ENCODE measurements at regions not wholly inside any gene's neighbourhood (a gene's known extent, or its start where the extent isn't known, plus 50 kb on each side); places are given as distances from the start of the nearest gene placed in this dataset.
A peak's percentile ranks its signal among the peaks of the same experiment; 100 is the strongest.

GRCh38 chr1:209421186-209421585 lies 162.3 kb upstream of the CAMK1G start:
- no peak for DNase-seq

- DNase-seq = no peak
Observed at GRCh38 chr1:209421978-209422680, 161.4 kb upstream of the CAMK1G start.

GRCh38 chr1:209425959-209426358 lies 157.6 kb upstream of the CAMK1G start:
- DNase-seq = no peak

GRCh38 chr1:209427277-209427676 lies 156.2 kb upstream of the CAMK1G start:
- no peak for DNase-seq

- DNase-seq = no peak
Observed at GRCh38 chr1:209427811-209428210, 155.7 kb upstream of the CAMK1G start.

GRCh38 chr1:209428241-209428921 lies 155.1 kb upstream of the CAMK1G start:
- DNase-seq = no peak

GRCh38 chr1:209429611-209430010 lies 153.9 kb upstream of the CAMK1G start:
- no peak for DNase-seq

- DNase-seq = no peak
Observed at GRCh38 chr1:209430107-209430506, 153.4 kb upstream of the CAMK1G start.

- no peak for DNase-seq
Observed at GRCh38 chr1:209430821-209431259, 152.7 kb upstream of the CAMK1G start.

- DNase-seq = no peak
Observed at GRCh38 chr1:209431402-209431801, 152.1 kb upstream of the CAMK1G start.

GRCh38 chr1:209431813-209432442 lies 151.6 kb upstream of the CAMK1G start:
- DNase-seq = no peak

GRCh38 chr1:209432443-209432825 lies 151.1 kb upstream of the CAMK1G start:
- no peak for DNase-seq

GRCh38 chr1:209433649-209434031 lies 149.9 kb upstream of the CAMK1G start:
- no peak for DNase-seq

- DNase-seq = no peak
Observed at GRCh38 chr1:209434066-209434465, 149.4 kb upstream of the CAMK1G start.

GRCh38 chr1:209434631-209435217 lies 148.8 kb upstream of the CAMK1G start:
- DNase-seq = no peak

- DNase-seq = peak; percentile 15 to 70
Observed at GRCh38 chr1:209435654-209436566, 147.6 kb upstream of the CAMK1G start.

- DNase-seq = no peak
Observed at GRCh38 chr1:209439828-209440227, 143.7 kb upstream of the CAMK1G start.

- no peak for DNase-seq
Observed at GRCh38 chr1:209443361-209443931, 140.1 kb upstream of the CAMK1G start.

GRCh38 chr1:209443975-209444651 lies 139.4 kb upstream of the CAMK1G start:
- DNase-seq = no peak

- no peak for DNase-seq
Observed at GRCh38 chr1:209444961-209445360, 138.6 kb upstream of the CAMK1G start.

- no peak for DNase-seq
Observed at GRCh38 chr1:209445576-209445975, 137.9 kb upstream of the CAMK1G start.

GRCh38 chr1:209446356-209446755 lies 137.2 kb upstream of the CAMK1G start:
- no peak for DNase-seq

Data from NCI-H526 (cell line).